ENCODE measurements at regions not wholly inside any gene's neighbourhood (a gene's known extent, or its start where the extent isn't known, plus 50 kb on each side); places are given as distances from the start of the nearest gene placed in this dataset.

- TF ChIP-seq POLR2A (IDR thresholded peaks at IDR 0.05; ENCODE audit: low read depth, low read length) (no peak), POLR2AphosphoS5 (IDR thresholded peaks at IDR 0.05; ENCODE audit: low read depth, low read length) (no peak), PAX5 (IDR thresholded peaks at IDR 0.05; ENCODE audit: insufficient read depth, low read length, severe bottlenecking) (no peak), TAF1 (IDR thresholded peaks at IDR 0.05; ENCODE audit: low read depth, low read length) (no peak), SPI1 (IDR thresholded peaks at IDR 0.05; ENCODE audit: low read depth, low read length) (no peak), POU2F2 (IDR thresholded peaks at IDR 0.05; ENCODE audit: low read depth, low read length) (no peak)
Observed at GRCh38 chr5:56476487-56476856, 243.3 kb upstream of the ANKRD55 start.

Measured in GM12891 (cell line).